ENCODE measurements at regions not wholly inside any gene's neighbourhood (a gene's known extent, or its start where the extent isn't known, plus 50 kb on each side); places are given as distances from the start of the nearest gene placed in this dataset.

GRCh38 chr7:106812027-106812643, 52.9 kb upstream of the PIK3CG start:
- TF ChIP-seq POLR2A (IDR thresholded peaks at IDR 0.05) (no peak), EP300 (IDR thresholded peaks at IDR 0.05) (no peak)

All from upper lobe of left lung (tissue), 4 donors.